Neural cell (in vitro differentiated cells): ENCODE measurements at regions not wholly inside any gene's neighbourhood (a gene's known extent, or its start where the extent isn't known, plus 50 kb on each side); places are given as distances from the start of the nearest gene placed in this dataset.

Experiments
- H2AFZ ChIP-seq: fragments of 200-600, 300-800 bp; sonication (generic), shearing (Covaris generic); 2 replicates; pipeline ENCODE4 v1.6.0; 2014; ENCODE audit warnings: low read depth, mild to moderate bottlenecking, antibody characterized with exemption, low read length, moderate library complexity
- H3F3A ChIP-seq: fragments of 200-600 bp; shearing (Covaris generic); 2 replicates; pipeline ENCODE4 v1.6.1; 2016; ENCODE audit warnings: mild to moderate bottlenecking, moderate library complexity, mixed read lengths, antibody characterized with exemption, low read length; ENCODE audit not compliant: insufficient read depth, poor library complexity, severe bottlenecking
- H3K27ac ChIP-seq: fragments of 200-600, 300-800 bp; sonication (generic), shearing (Covaris generic); 2 replicates; pipeline ENCODE4 v1.5.1; 2014; ENCODE audit warnings: mild to moderate bottlenecking, low read length, moderate library complexity
- H3K27me3 ChIP-seq: fragments of 300-800, 200-600 bp; sonication (generic), shearing (Covaris generic); 2 replicates; pipeline ENCODE4 v1.6.0; 2014; ENCODE audit warnings: mild to moderate bottlenecking, low read depth, low read length, moderate library complexity; ENCODE audit not compliant: insufficient read depth
- H3K36me3 ChIP-seq: fragments of 300-800, 200-600 bp; sonication (generic), shearing (Covaris generic); 2 replicates; pipeline ENCODE4 v1.5.1; 2014; ENCODE audit warnings: mild to moderate bottlenecking, antibody characterized with exemption, low read length, moderate library complexity; ENCODE audit not compliant: insufficient read depth
- H3K4me2 ChIP-seq: fragments of 300-800, 200-600 bp; sonication (generic), shearing (Covaris generic); 2 replicates; pipeline ENCODE4 v1.6.0; 2014; ENCODE audit warnings: mild to moderate bottlenecking, low read length
- H3K4me3 ChIP-seq: fragments of 300-800, 200-600 bp; sonication (generic), shearing (Covaris generic); 2 replicates; pipeline ENCODE4 v1.5.1; 2014; ENCODE audit warnings: mild to moderate bottlenecking, low read length, moderate library complexity
- H3K79me2 ChIP-seq: fragments of 200-600 bp; shearing (Covaris generic); replicated peaks from 2 replicates; pipeline ENCODE4 v1.6.0; 2014; ENCODE audit warnings: mild to moderate bottlenecking, low read length, moderate library complexity; ENCODE audit not compliant: insufficient read depth
- H3K9ac ChIP-seq: fragments of 300-800, 200-600 bp; sonication (generic), shearing (Covaris generic); 2 replicates; pipeline ENCODE4 v1.6.1; 2016; ENCODE audit warnings: mild to moderate bottlenecking, low read length, mixed read lengths
- H3K9me2 ChIP-seq: fragments of 200-600 bp; shearing (Covaris generic); 2 replicates; pipeline ENCODE4 v1.6.1; 2016; ENCODE audit warnings: mild to moderate bottlenecking, low read length, mixed read lengths; ENCODE audit not compliant: insufficient read depth
- H3K9me3 ChIP-seq: fragments of 200-600, 300-800 bp; sonication (generic), shearing (Covaris generic); 2 replicates; pipeline ENCODE4 v1.6.1; 2016; ENCODE audit warnings: mild to moderate bottlenecking, mixed run types, low read length, moderate library complexity, mixed read lengths
- H4K20me1 ChIP-seq: fragments of 200-600 bp; shearing (Covaris generic); 2 replicates; pipeline ENCODE4 v1.6.1; 2016; ENCODE audit warnings: mild to moderate bottlenecking, mixed run types; ENCODE audit not compliant: insufficient read depth
- EP300 ChIP-seq: fragments of 450-650 bp; conservative IDR thresholded peaks from 2 replicates; pipeline ENCODE4 v1.6.1; 2014; ENCODE audit warnings: antibody characterized with exemption, mild to moderate bottlenecking, moderate library complexity; ENCODE audit not compliant: poor library complexity, severe bottlenecking
- EZH2 ChIP-seq: fragments of 200-600, 300-800 bp; shearing (Covaris generic), sonication (generic); IDR thresholded peaks from 2 replicates; pipeline ENCODE4 v1.6.1; 2014; ENCODE audit warnings: antibody characterized with exemption, low read length, borderline replicate concordance, mild to moderate bottlenecking; ENCODE audit not compliant: insufficient read depth, poor library complexity, severe bottlenecking
- MXI1 ChIP-seq: fragments of 450-650 bp; conservative IDR thresholded peaks from 2 replicates; pipeline ENCODE4 v1.6.1; 2014; ENCODE audit warnings: antibody characterized with exemption, mild to moderate bottlenecking; ENCODE audit not compliant: poor library complexity, severe bottlenecking
- POLR2AphosphoS5 ChIP-seq: IDR thresholded peaks from 2 replicates; pipeline ENCODE4 v1.6.1; 2012
- RAD21 ChIP-seq: fragments of 450-650 bp; conservative IDR thresholded peaks from 2 replicates; pipeline ENCODE4 v1.6.1; 2014; ENCODE audit warnings: antibody characterized with exemption, mild to moderate bottlenecking, moderate library complexity
- REST ChIP-seq: IDR thresholded peaks from 2 replicates; pipeline ENCODE4 v1.6.1; 2012; ENCODE audit warnings: borderline replicate concordance
- SMC3 ChIP-seq: fragments of 450-650 bp; conservative IDR thresholded peaks from 2 replicates; pipeline ENCODE4 v1.6.1; 2014; ENCODE audit warnings: antibody characterized with exemption, mild to moderate bottlenecking, moderate library complexity; ENCODE audit not compliant: poor library complexity
- TAF1 ChIP-seq: IDR thresholded peaks from 2 replicates; pipeline ENCODE4 v1.6.1; 2012; ENCODE audit warnings: low read depth
- TF ChIP-seq, protein P1 (sequence below): fragments of 450-650 bp; IDR thresholded peaks from 2 replicates; pipeline ENCODE4 v1.5.1; 2014; ENCODE audit warnings: antibody characterized with exemption, mild to moderate bottlenecking, moderate library complexity; ENCODE audit not compliant: poor library complexity, severe bottlenecking

- no peaks in the 10 kb centered on the region for H3K79me2 ChIP-seq
- no peak overlapping the region for H3K27ac ChIP-seq
- H2AFZ ChIP-seq, result no peak overlapping the region
- H3K9me2 ChIP-seq, result no peaks in the 10 kb centered on the region
- H3K27me3 ChIP-seq, result no peaks in the 10 kb centered on the region
- H3K36me3 ChIP-seq, result no peaks in the 10 kb centered on the region
- H3K9ac ChIP-seq, result no peak overlapping the region
- no peak overlapping the region for H3K4me2 ChIP-seq
- H3K9me3 ChIP-seq, result no peaks in the 10 kb centered on the region
- no peaks in the 10 kb centered on the region for H3F3A ChIP-seq
- no peaks in the 10 kb centered on the region for H4K20me1 ChIP-seq
- no peak overlapping the region for H3K4me3 ChIP-seq
- TF ChIP-seq, protein P1, sequence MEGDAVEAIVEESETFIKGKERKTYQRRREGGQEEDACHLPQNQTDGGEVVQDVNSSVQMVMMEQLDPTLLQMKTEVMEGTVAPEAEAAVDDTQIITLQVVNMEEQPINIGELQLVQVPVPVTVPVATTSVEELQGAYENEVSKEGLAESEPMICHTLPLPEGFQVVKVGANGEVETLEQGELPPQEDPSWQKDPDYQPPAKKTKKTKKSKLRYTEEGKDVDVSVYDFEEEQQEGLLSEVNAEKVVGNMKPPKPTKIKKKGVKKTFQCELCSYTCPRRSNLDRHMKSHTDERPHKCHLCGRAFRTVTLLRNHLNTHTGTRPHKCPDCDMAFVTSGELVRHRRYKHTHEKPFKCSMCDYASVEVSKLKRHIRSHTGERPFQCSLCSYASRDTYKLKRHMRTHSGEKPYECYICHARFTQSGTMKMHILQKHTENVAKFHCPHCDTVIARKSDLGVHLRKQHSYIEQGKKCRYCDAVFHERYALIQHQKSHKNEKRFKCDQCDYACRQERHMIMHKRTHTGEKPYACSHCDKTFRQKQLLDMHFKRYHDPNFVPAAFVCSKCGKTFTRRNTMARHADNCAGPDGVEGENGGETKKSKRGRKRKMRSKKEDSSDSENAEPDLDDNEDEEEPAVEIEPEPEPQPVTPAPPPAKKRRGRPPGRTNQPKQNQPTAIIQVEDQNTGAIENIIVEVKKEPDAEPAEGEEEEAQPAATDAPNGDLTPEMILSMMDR, result no peak
- TF ChIP-seq RAD21, result no peak
- no peak for TF ChIP-seq MXI1
- no peak for TF ChIP-seq POLR2AphosphoS5
- no peak for TF ChIP-seq SMC3
- no peak for TF ChIP-seq TAF1
- no peak for TF ChIP-seq EZH2
- no peak for TF ChIP-seq EP300
- no peak for TF ChIP-seq REST
Measured at GRCh38 chr18:44609181-44609941, 71.3 kb upstream of the SETBP1 start.

DNA sequence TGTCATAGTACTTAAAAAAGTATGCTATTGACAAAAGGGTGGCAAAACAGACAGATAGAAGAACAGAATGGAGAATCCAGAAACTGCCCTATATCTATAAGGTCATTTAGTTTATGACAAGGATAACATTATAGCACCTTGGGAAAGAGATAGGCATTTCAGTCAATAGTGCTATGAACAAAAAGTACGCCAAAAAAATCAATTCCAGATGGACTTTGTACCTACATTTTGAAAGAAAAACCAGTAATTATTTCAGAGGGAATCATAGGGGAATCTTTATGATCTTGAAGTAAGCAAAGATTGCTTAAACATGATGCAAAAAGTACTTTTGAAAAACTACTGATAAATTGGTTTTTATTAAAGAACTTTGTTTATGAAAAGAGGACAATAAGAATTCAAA, 59.9 kb upstream of the SETBP1 start:
- H3K9me2 ChIP-seq, result no peaks in the 10 kb centered on the region
- H3K27ac ChIP-seq, result no peak overlapping the region
- no peaks in the 10 kb centered on the region for H3F3A ChIP-seq
- H3K27me3 ChIP-seq, result no peaks in the 10 kb centered on the region
- no peak overlapping the region for H3K9ac ChIP-seq
- TF ChIP-seq TAF1, result no peak
- no peak for TF ChIP-seq EP300
- TF ChIP-seq MXI1, result no peak
- TF ChIP-seq EZH2, result no peak
- no peak for TF ChIP-seq RAD21
- TF ChIP-seq, protein P1, result no peak
- TF ChIP-seq REST, result no peak
- TF ChIP-seq POLR2AphosphoS5, result no peak
- TF ChIP-seq SMC3, result no peak
- H3K9me3 ChIP-seq, result no peaks in the 10 kb centered on the region
- no peaks in the 10 kb centered on the region for H3K79me2 ChIP-seq
- H4K20me1 ChIP-seq, result no peaks in the 10 kb centered on the region
- H2AFZ ChIP-seq, result no peak overlapping the region
- H3K4me3 ChIP-seq, result no peak overlapping the region
- H3K36me3 ChIP-seq, result no peaks in the 10 kb centered on the region
- no peak overlapping the region for H3K4me2 ChIP-seq
